GM12891 (cell line): ENCODE measurements at regions not wholly inside any gene's neighbourhood (a gene's known extent, or its start where the extent isn't known, plus 50 kb on each side); places are given as distances from the start of the nearest gene placed in this dataset.
"Not testable (repeated sequence)": the region's sequence is repeated elsewhere in the genome, so short reads cannot be mapped to it uniquely, and the experiment has no call there.

Source experiments
- DNase-seq: peaks from one replicate; pipeline ENCODE4 v3.0.0; 2011; ENCODE audit warnings: low spot score; ENCODE audit not compliant: insufficient read length
- FAIRE-seq: peaks from 2 replicates; lab custom pipeline; 2011; peaks lifted over from hg19 to GRCh38; lab: Jason Lieb, UNC

DNA sequence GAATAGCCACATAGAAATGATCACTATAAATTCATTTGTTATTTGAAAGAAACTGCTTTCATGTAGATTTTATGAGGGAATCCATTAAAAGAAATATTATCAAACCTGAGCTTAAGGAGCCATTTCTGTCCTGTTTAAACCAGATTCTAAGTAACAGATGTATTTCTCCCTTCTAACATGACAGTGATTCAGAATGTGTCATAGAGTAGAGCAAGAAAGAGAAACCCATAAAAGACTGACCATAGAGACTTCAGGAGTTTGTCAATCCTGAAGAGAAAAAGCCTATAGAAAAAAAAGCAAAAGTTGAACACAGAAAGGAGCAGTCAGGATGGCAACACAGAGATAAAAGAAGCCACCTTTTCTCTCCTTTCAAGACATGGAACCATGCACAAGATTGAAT is 390.6 kb downstream of the PRIM2 start:
- not testable (repeated sequence) for FAIRE-seq, DNase-seq

DNA sequence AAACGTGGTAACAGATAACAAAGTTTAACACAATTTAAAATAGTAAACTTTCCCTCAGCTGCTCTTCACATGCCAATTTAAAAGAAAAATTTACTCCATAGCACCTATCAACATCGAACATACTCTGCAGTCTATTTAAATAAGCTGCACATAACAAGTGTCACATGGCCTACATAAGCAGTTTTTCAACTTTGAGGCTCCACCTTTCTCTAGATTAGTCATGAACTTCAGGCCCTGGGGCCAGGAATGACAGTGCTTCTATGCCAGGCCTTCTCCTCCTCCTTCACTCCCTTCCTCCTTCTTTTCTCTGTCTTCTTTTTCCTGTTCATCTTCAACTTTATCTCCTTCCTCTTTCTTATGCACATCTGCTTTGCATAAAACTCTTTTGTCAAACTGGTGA is 405.1 kb downstream of the PRIM2 start:
- not testable (repeated sequence) for DNase-seq, FAIRE-seq

- FAIRE-seq, DNase-seq: not testable (repeated sequence)
Observed at GRCh38 chr6:57723815-57724401, 406.5 kb downstream of the PRIM2 start.

DNA sequence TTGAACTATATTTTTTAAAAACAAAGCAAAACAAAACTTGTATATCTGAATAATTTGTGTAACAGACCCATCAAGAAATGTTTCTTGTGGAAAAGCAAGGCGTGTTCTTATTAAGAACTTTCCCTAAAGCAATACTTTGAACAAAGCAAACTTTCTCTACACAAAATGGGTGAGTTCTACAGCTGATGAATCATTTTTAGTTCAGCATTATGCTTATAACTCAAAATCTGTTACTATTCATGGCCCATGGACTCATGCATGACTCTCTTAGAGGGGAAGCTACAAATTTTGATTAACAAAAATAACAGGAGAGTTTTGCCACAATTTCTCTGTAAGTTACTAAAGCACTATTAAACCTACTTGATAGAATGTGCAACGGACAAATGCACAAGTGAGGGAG is 412.0 kb downstream of the PRIM2 start:
- not testable (repeated sequence) for FAIRE-seq, DNase-seq

DNA sequence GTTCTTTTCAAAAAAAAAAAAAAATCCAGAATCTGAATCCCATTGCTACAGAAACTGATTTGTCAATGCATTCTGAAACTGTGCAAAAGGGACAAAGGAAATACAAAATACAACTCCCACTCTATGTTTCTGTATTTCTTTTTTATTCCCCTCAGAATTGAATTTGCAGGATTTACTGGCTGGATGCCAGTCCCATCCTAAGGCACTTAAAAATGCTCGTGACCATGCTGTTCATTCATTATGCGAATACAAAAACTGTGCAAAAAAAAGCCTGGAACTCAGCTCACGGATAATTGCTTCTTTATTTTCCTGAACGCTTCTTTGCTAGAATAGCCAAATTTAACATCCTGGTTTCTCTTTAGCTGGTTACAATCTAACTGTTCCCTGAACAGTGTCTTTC is 413.3 kb downstream of the PRIM2 start:
- DNase-seq, FAIRE-seq: not testable (repeated sequence)

DNA sequence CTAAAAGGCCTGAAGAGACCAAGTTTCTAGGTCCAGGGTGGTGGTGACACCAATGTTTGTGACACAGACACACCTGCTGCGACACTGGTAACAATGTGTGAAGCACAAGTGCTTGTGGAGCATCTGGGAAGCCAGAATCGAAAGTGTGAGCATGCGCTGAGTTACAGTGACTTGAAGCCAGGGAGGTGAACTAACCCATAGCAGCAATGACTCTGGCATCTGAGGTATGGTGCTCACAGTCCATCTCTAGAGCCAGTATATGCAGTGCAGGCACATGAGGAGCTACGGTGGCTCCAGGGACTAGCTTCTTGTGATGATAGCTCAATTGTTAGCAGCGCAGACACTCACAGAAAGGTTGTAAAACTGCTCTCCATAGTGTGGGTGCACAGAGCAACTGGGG is 430.3 kb downstream of the PRIM2 start:
- not testable (repeated sequence) for FAIRE-seq, DNase-seq

- not testable (repeated sequence) for FAIRE-seq
Observed at GRCh38 chr6:57759850-57760249, 442.4 kb downstream of the PRIM2 start.

GRCh38 chr6:57792720-57793397 is 475.4 kb downstream of the PRIM2 start:
- DNase-seq, FAIRE-seq: not testable (repeated sequence)

More at GRCh38 chr6:57759850-57760249, 442.4 kb downstream of the PRIM2 start:
- DNase-seq: not testable (repeated sequence)

- DNase-seq, FAIRE-seq: not testable (repeated sequence)
Observed at GRCh38 chr6:57793398-57793762, 475.9 kb downstream of the PRIM2 start.

DNA sequence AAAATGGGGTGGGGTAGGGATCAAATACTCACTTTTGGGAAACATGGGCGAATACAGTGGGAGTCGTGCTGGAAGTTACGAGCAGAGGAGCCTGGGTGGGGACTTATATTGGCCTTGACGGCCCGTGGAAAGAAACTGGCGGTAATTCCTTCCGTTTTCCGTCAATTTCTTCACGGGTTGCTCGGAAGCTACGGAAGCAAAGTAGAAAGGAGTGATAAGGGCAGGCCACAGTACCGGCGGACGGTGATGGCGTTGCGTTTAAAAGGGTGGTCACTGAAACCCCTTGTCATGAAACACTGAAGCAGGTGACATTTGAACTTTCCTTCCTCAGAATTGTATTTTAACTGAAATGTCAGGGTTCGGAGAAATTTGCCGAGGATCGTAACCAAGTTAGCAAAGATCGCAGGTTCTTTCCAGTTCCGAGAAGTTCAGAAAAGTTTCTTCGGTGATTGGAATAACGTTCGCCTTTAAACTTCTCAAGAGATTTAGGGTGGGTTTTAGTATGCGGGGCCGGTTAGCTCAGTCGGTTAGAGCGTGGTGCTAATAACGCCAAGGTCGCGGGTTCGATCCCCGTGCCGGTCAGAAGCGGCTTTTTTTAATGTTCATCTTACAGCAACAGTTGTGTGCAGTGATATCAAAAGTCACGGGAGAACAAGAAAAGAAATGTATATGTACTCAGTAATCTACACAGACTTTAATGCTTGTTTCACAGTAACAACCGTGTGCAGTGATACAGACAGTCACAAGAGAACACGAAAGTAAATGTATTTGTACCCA is 482.5 kb downstream of the PRIM2 start:
- not testable (repeated sequence) for FAIRE-seq

DNA sequence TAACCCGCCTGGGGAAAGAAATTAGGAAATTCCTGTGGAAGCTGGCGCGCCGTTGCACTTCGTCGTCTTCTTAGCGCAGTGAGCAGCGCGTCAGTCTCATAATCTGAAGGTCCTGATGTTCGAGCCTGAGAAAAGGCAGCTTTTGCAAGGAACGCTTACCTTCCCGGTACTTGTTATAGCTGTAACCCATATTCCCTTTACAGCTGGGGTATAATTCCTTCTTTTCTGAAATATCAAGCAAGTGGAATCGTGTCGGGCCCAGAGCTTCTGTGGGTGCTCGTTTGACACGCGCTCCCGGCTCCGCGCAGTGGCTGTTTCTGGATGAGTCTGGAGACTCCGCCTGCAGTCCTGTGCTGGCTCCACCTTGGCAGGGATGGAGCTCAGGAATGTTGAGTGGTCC is 491.2 kb downstream of the PRIM2 start:
- not testable (repeated sequence) for FAIRE-seq

More for the DNA sequence above, 482.5 kb downstream of the PRIM2 start:
- not testable (repeated sequence) for DNase-seq

DNA sequence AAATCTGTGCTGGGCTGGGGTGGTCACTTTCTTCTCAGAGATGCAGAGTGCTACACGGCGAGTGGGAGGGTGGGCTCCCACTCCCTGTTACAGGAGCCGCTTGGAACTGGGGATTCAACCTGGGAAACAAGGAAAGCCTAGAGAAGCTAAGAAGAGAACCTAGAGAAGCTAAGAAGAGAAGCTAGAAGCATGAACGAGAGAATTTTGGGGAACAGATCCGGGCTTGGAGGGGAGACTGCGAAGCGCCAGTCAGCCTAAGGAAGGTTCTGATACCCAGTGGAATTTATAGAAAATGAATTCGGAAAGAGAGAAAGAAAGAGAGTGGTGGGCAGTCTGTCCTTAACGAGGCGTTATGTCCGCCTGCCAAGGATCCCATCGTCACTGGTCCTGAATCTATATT is 492.0 kb downstream of the PRIM2 start:
- FAIRE-seq, DNase-seq: not testable (repeated sequence)

More for the DNA sequence above, 491.2 kb downstream of the PRIM2 start:
- DNase-seq: not testable (repeated sequence)

- FAIRE-seq, DNase-seq: not testable (repeated sequence)
Observed at GRCh38 chr6:57813271-57814075, 496.0 kb downstream of the PRIM2 start.

DNA sequence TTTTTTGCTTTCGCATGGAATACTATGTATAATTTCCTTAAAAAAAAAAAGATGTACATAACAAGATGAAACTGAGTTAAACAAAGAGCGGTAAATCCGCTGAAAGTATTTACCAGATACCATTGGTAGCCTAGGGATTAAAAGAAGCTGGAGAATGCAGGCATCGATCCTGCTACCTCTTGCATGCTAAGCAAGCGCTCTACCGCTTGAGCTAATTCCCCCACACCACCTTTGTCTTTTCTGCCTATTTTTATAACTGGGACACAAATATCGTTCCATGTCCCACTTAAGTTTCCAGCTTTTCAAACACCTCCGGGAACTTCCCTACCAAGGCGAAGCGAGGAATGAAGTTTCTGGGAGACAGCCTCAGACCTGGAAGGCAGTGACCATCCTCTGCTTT is 498.4 kb downstream of the PRIM2 start:
- DNase-seq, FAIRE-seq: not testable (repeated sequence)

DNA sequence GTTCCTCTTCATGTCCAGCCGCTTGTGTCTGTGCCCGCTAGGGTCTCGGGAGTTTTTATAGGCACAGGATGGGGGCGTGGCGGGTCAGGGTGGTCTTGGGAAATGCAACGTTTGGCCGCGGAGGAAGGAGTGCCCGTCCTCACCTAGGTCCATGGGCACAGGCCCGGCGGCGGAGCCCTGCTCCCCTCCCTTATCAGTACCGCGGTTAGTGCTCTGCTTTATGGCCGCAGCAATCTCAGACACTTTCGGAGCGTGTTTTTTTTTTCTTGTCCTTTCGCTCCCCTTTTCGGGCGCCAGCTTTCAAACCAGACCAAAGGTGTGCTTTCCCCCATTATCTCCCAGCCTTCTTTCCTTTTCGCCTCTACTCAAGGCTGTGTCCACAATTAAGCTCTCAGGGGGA is 503.9 kb downstream of the PRIM2 start:
- not testable (repeated sequence) for FAIRE-seq, DNase-seq

- FAIRE-seq, DNase-seq: not testable (repeated sequence)
Observed at GRCh38 chr6:57822448-57822847, 505.0 kb downstream of the PRIM2 start.
